ENCODE measurements at regions not wholly inside any gene's neighbourhood (a gene's known extent, or its start where the extent isn't known, plus 50 kb on each side); places are given as distances from the start of the nearest gene placed in this dataset.
"Not testable (repeated sequence)": the region's sequence is repeated elsewhere in the genome, so short reads cannot be mapped to it uniquely, and the experiment has no call there.

- no peak for DNase-seq (ENCODE audit: low spot score)
Measured at GRCh38 chr1:189033169-189033568, 1444.5 kb downstream of the BRINP3 start.

GRCh38 chr1:189036628-189037027 is 1441.0 kb downstream of the BRINP3 start:
- DNase-seq (ENCODE audit: low spot score), result no peak

GRCh38 chr1:189046127-189046526 is 1431.5 kb downstream of the BRINP3 start:
- no peak for DNase-seq (ENCODE audit: low spot score)

GRCh38 chr1:189084811-189085210 is 1392.9 kb downstream of the BRINP3 start:
- DNase-seq (ENCODE audit: low spot score), result no peak

- DNase-seq (ENCODE audit: low spot score), result no peak
Measured at GRCh38 chr1:189103956-189104355, 1373.7 kb downstream of the BRINP3 start.

- no peak for DNase-seq (ENCODE audit: low spot score)
Measured at GRCh38 chr1:189117072-189117770, 1360.4 kb downstream of the BRINP3 start.

GRCh38 chr1:189121941-189122340 is 1355.7 kb downstream of the BRINP3 start:
- DNase-seq (ENCODE audit: low spot score), result no peak

GRCh38 chr1:189125694-189126093 is 1352.0 kb downstream of the BRINP3 start:
- no peak for DNase-seq (ENCODE audit: low spot score)

- no peak for DNase-seq (ENCODE audit: low spot score)
Measured at GRCh38 chr1:189131576-189131975, 1346.1 kb downstream of the BRINP3 start.

GRCh38 chr1:189139748-189140147 is 1337.9 kb downstream of the BRINP3 start:
- DNase-seq (ENCODE audit: low spot score), result not testable (repeated sequence)

- no peak for DNase-seq (ENCODE audit: low spot score)
Measured at GRCh38 chr1:189141056-189141455, 1336.6 kb downstream of the BRINP3 start.

- DNase-seq (ENCODE audit: low spot score), result peak; percentile 18
Measured at GRCh38 chr1:189149547-189150375, 1327.9 kb downstream of the BRINP3 start.

GRCh38 chr1:189150624-189151023 is 1327.0 kb downstream of the BRINP3 start:
- peak; percentile 19 for DNase-seq (ENCODE audit: low spot score)

GRCh38 chr1:189151361-189151760 is 1326.3 kb downstream of the BRINP3 start:
- no peak for DNase-seq (ENCODE audit: low spot score)

- no peak for DNase-seq (ENCODE audit: low spot score)
Measured at GRCh38 chr1:189152685-189153084, 1325.0 kb downstream of the BRINP3 start.

GRCh38 chr1:189158155-189158554 is 1319.5 kb downstream of the BRINP3 start:
- no peak for DNase-seq (ENCODE audit: low spot score)

GRCh38 chr1:189175889-189176288 is 1301.8 kb downstream of the BRINP3 start:
- DNase-seq (ENCODE audit: low spot score), result no peak

GRCh38 chr1:189180057-189180456 is 1297.6 kb downstream of the BRINP3 start:
- no peak for DNase-seq (ENCODE audit: low spot score)

GRCh38 chr1:189185097-189185496 is 1292.6 kb downstream of the BRINP3 start:
- no peak for DNase-seq (ENCODE audit: low spot score)

- DNase-seq (ENCODE audit: low spot score), result no peak
Measured at GRCh38 chr1:189192741-189193520, 1284.7 kb downstream of the BRINP3 start.

GRCh38 chr1:189205863-189206262 is 1271.8 kb downstream of the BRINP3 start:
- no peak for DNase-seq (ENCODE audit: low spot score)

GRCh38 chr1:189206617-189207016 is 1271.0 kb downstream of the BRINP3 start:
- no peak for DNase-seq (ENCODE audit: low spot score)

GRCh38 chr1:189211742-189212141 is 1265.9 kb downstream of the BRINP3 start:
- DNase-seq (ENCODE audit: low spot score), result peak; percentile 11
